ENCODE measurements at regions not wholly inside any gene's neighbourhood (a gene's known extent, or its start where the extent isn't known, plus 50 kb on each side); places are given as distances from the start of the nearest gene placed in this dataset.

DNA sequence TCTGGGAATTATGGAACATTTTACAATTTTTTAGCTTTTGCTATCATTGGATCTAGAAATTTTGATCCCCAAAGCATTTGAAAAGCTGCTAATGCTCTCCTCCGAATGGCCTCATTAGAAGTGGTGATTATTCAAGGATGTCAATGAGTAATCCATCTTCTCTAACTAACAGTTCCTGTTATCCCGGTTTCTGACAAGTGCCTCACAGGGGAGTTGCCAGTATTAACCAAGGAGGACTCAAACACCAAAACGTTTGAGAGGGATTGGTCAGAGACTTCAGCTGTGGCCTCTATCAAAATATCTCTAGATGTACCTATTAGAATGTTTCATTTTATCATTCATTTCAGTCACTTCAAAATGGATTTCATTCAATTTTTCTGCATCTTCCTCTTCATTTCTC is 208.3 kb upstream of the ITGA1 start:
- H3K27me3 ChIP-seq (ENCODE audit: low read depth) = peaks cover 8% of the 10 kb centered on the region
- no peak overlapping the region for H3K4me3 ChIP-seq
- intact Hi-C loops (cut with micrococcal nuclease) = no loop called here
- TF ChIP-seq CTCF (IDR thresholded peaks at IDR 0.05; ENCODE audit: borderline replicate concordance) = no peak
- H3K9me3 ChIP-seq (replicated peaks) = no peaks in the 10 kb centered on the region
- no peaks in the 10 kb centered on the region for H3K4me1 ChIP-seq
- no peaks in the 10 kb centered on the region for H3K36me3 ChIP-seq
- H3K27ac ChIP-seq (replicated peaks) = no peak overlapping the region
- DNase-seq = no peak

- Histone ChIP-seq H3K36me3 (no peaks in the 10 kb centered on the region), H3K4me3 (no peak overlapping the region), H3K9me3 (replicated peaks) (no peaks in the 10 kb centered on the region), H3K4me1 (no peaks in the 10 kb centered on the region), H3K27me3 (ENCODE audit: low read depth) (peaks cover 8% of the 10 kb centered on the region), H3K27ac (replicated peaks) (no peak overlapping the region)
- no peak for TF ChIP-seq CTCF (IDR thresholded peaks at IDR 0.05; ENCODE audit: borderline replicate concordance)
- DNase-seq = no peak
- intact Hi-C loops (cut with micrococcal nuclease) = no loop called here
Observed at GRCh38 chr5:52580921-52581320, 206.8 kb upstream of the ITGA1 start.

GRCh38 chr5:52582313-52582712 is 205.4 kb upstream of the ITGA1 start:
- no peak overlapping the region for H3K4me3 ChIP-seq
- H3K4me1 ChIP-seq = no peaks in the 10 kb centered on the region
- intact Hi-C loops (cut with micrococcal nuclease) = no loop called here
- no peak overlapping the region for H3K27ac ChIP-seq (replicated peaks)
- DNase-seq = no peak
- peaks cover 8% of the 10 kb centered on the region for H3K27me3 ChIP-seq (ENCODE audit: low read depth)
- no peak for TF ChIP-seq CTCF (IDR thresholded peaks at IDR 0.05; ENCODE audit: borderline replicate concordance)
- H3K9me3 ChIP-seq (replicated peaks) = no peaks in the 10 kb centered on the region
- no peaks in the 10 kb centered on the region for H3K36me3 ChIP-seq

DNA sequence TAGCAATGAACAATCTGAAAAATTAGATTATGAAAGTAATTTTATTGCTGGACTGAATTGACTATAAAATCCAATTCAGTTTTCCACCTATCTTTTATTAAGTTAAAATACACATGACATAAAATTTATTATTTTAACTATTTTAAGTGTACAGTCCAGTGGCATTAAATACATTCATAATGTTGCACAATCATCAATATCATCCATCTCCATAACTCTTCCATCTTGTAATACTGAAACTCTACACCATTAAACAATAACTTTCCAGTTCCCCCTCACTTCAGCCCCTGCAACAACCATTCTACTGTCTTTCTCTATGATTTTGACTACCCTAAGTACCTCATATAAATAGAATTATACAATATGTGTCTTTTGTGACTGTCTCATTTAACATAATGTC is 200.6 kb upstream of the ITGA1 start:
- intact Hi-C loops (cut with micrococcal nuclease) = no loop called here
- no peak for TF ChIP-seq CTCF (IDR thresholded peaks at IDR 0.05; ENCODE audit: borderline replicate concordance)
- no peaks in the 10 kb centered on the region for H3K9me3 ChIP-seq (replicated peaks)
- H3K4me1 ChIP-seq = no peaks in the 10 kb centered on the region
- DNase-seq = no peak
- H3K27ac ChIP-seq (replicated peaks) = no peak overlapping the region
- no peaks in the 10 kb centered on the region for H3K27me3 ChIP-seq (ENCODE audit: low read depth)
- H3K36me3 ChIP-seq = no peaks in the 10 kb centered on the region
- no peak overlapping the region for H3K4me3 ChIP-seq

DNA sequence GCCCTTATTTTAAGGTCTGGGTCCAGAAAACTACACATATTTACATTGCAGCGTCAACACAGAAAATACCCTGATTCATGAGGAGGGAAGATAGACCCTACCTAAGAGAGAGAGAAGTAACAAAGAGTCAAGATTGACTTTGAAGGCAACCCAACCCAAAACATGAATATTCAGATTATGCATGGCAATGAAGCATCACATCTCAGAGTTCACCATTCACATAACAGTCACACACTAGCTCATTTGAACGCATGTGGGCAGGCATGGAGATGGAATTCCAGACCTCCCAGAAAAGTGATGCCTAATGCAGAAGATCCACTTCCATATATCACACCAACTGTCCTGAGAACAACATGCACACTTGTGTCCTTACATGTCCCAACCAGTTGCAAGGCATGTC is 190.1 kb upstream of the ITGA1 start:
- H3K9me3 ChIP-seq (replicated peaks) = no peaks in the 10 kb centered on the region
- H3K27me3 ChIP-seq (ENCODE audit: low read depth) = no peaks in the 10 kb centered on the region
- intact Hi-C loops (cut with micrococcal nuclease) = no loop called here
- H3K4me1 ChIP-seq = no peaks in the 10 kb centered on the region
- no peak for DNase-seq
- no peak overlapping the region for H3K4me3 ChIP-seq
- H3K27ac ChIP-seq (replicated peaks) = no peak overlapping the region
- TF ChIP-seq CTCF (IDR thresholded peaks at IDR 0.05; ENCODE audit: borderline replicate concordance) = no peak
- H3K36me3 ChIP-seq = no peaks in the 10 kb centered on the region

DNA sequence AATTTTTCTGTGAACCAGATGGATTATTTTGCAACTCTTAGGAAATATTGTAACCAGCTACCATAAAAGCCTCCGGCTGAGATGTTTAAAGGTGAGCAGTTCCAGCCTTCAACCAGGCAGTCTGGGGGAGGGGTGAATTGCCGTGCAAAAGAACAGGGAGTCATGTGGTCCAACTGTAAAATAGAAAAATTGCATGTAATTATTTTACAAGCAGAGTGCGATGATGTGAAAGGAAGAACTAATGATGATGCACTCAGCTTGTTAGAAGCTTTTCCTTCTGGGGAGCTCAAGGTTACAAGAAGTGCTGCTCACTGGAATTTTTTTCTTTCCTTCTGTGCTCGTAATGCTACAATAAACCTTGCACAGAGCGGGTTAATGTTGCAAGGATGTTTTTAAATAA is 188.7 kb upstream of the ITGA1 start:
- Histone ChIP-seq H3K27me3 (ENCODE audit: low read depth) (no peaks in the 10 kb centered on the region), H3K36me3 (no peaks in the 10 kb centered on the region), H3K4me3 (no peak overlapping the region), H3K27ac (replicated peaks) (no peak overlapping the region), H3K4me1 (no peaks in the 10 kb centered on the region), H3K9me3 (replicated peaks) (no peaks in the 10 kb centered on the region)
- no peak for DNase-seq
- TF ChIP-seq CTCF (IDR thresholded peaks at IDR 0.05; ENCODE audit: borderline replicate concordance) = no peak
- intact Hi-C loops (cut with micrococcal nuclease) = no loop called here
